Stomach (tissue), 4 donors: ENCODE measurements at regions not wholly inside any gene's neighbourhood (a gene's known extent, or its start where the extent isn't known, plus 50 kb on each side); places are given as distances from the start of the nearest gene placed in this dataset.

ENCODE experiments used
- EP300 ChIP-seq: sonication (generic); formaldehyde crosslinking; IDR thresholded peaks from one replicate; pipeline ENCODE4 v1.6.1; 2017; ENCODE audit warnings: antibody characterized with exemption
- POLR2A ChIP-seq, 4 donors: fragments of 450-650 bp; IDR thresholded peaks; one replicate each; pipeline ENCODE4 v1.6.1; 2016; ENCODE audit warnings: antibody characterized with exemption in 4 of 4, control low read depth in 2 of 4, mild to moderate bottlenecking in 1 of 4, moderate library complexity in 1 of 4
- POLR2AphosphoS5 ChIP-seq, 3 donors: sonication (generic); formaldehyde crosslinking; IDR thresholded peaks; one replicate each; pipeline ENCODE4 v1.6.1; 2016; ENCODE audit warnings: antibody characterized with exemption in 3 of 3
- TF ChIP-seq, protein P1 (sequence below), 7 experiments: fragments of 450-650 bp in 4 of 7; fragments of 200-600 bp in 3 of 7; sonication (generic) in 3 of 7; IDR thresholded peaks; one replicate each; pipeline ENCODE4 v1.5.1; 2016 to 2019; ENCODE audit warnings: antibody characterized with exemption in 7 of 7, control low read depth in 2 of 7, mild to moderate bottlenecking in 1 of 7

DNA sequence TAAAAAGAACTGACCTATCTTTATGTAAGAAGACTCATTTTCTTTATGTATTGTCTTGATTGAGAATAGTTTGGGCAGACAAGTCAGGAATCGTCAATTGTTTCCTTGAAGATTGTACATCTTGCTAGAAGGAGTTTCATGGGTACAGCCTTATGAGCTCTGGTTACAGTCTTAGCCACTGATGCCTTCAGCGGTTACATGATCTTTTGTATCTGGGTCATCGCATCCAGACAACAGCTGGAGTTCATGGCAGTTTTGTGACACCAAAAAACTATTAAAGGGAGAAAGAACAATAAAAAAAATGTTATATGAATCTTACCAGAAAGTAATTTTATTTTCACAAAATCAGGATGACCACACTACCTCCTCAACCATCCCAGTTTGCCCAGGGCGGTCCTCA lies 520.5 kb upstream of the CDH7 start:
- TF ChIP-seq, protein P1, sequence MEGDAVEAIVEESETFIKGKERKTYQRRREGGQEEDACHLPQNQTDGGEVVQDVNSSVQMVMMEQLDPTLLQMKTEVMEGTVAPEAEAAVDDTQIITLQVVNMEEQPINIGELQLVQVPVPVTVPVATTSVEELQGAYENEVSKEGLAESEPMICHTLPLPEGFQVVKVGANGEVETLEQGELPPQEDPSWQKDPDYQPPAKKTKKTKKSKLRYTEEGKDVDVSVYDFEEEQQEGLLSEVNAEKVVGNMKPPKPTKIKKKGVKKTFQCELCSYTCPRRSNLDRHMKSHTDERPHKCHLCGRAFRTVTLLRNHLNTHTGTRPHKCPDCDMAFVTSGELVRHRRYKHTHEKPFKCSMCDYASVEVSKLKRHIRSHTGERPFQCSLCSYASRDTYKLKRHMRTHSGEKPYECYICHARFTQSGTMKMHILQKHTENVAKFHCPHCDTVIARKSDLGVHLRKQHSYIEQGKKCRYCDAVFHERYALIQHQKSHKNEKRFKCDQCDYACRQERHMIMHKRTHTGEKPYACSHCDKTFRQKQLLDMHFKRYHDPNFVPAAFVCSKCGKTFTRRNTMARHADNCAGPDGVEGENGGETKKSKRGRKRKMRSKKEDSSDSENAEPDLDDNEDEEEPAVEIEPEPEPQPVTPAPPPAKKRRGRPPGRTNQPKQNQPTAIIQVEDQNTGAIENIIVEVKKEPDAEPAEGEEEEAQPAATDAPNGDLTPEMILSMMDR (IDR thresholded peaks at IDR 0.05) = no peak
- TF ChIP-seq POLR2A (IDR thresholded peaks at IDR 0.05) (no peak), POLR2AphosphoS5 (IDR thresholded peaks at IDR 0.05) (no peak), EP300 (no peak)
